AG09319 (cell line): ENCODE measurements at regions not wholly inside any gene's neighbourhood (a gene's known extent, or its start where the extent isn't known, plus 50 kb on each side); places are given as distances from the start of the nearest gene placed in this dataset.

Experiments
- DNase-seq: peaks from one replicate; pipeline ENCODE4 v3.0.0-alpha.2; 2010; ENCODE audit warnings: low read depth; ENCODE audit errors: extremely low read depth
- TF ChIP-seq, protein P1 (sequence below): IDR thresholded peaks from 2 replicates; pipeline ENCODE4 v1.5.1; 2011; ENCODE audit warnings: low read depth, mild to moderate bottlenecking, inconsistent platforms, low read length, moderate library complexity

DNA sequence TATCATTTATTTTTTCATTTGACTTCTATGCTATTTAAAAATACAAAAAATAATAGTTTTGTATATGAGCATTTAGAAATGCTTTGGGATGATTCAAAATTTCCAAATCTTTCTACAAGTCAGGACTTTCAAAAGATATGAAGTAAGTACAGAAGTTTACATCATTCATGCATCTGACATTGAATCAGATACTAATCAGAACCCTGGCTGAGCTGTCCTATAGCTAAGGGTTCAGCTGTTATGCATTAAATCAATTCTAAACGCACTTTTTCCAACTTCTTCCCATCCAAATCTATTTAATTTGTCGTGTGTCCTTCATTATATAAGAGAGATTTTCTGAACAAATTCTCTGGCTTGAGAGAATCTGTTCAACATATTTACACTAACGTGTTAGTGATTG is 779.4 kb downstream of the LTN1 start:
- TF ChIP-seq, protein P1, sequence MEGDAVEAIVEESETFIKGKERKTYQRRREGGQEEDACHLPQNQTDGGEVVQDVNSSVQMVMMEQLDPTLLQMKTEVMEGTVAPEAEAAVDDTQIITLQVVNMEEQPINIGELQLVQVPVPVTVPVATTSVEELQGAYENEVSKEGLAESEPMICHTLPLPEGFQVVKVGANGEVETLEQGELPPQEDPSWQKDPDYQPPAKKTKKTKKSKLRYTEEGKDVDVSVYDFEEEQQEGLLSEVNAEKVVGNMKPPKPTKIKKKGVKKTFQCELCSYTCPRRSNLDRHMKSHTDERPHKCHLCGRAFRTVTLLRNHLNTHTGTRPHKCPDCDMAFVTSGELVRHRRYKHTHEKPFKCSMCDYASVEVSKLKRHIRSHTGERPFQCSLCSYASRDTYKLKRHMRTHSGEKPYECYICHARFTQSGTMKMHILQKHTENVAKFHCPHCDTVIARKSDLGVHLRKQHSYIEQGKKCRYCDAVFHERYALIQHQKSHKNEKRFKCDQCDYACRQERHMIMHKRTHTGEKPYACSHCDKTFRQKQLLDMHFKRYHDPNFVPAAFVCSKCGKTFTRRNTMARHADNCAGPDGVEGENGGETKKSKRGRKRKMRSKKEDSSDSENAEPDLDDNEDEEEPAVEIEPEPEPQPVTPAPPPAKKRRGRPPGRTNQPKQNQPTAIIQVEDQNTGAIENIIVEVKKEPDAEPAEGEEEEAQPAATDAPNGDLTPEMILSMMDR = no peak
- DNase-seq = no peak

DNA sequence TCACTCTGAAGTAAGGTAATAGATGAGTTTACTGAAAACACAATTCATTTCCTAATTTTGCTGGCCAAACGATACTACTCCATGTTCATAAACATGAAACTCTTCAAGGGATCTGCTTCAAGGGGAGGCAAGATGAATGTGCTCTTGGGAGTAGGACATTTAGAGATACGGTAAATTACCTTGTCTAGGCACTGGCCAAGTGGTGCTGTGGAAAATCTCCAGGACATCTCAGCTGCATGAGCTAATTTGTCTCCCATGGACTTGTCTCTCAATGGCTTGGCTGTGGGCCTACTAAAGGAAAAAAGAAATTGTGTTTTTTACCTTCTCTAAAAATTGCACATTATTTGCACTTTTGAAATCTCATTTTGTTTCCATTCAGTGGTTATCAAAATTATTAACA is 780.6 kb downstream of the LTN1 start:
- DNase-seq = no peak
- TF ChIP-seq, protein P1 = no peak

GRCh38 chr21:28207436-28208173 is 785.1 kb downstream of the LTN1 start:
- peak; percentile 66 for DNase-seq
- TF ChIP-seq, protein P1 = no peak

GRCh38 chr21:28200726-28201125 is 792.0 kb downstream of the LTN1 start:
- TF ChIP-seq, protein P1 = no peak
- DNase-seq = no peak

GRCh38 chr21:28196981-28197380 is 795.7 kb downstream of the LTN1 start:
- DNase-seq = no peak

DNA sequence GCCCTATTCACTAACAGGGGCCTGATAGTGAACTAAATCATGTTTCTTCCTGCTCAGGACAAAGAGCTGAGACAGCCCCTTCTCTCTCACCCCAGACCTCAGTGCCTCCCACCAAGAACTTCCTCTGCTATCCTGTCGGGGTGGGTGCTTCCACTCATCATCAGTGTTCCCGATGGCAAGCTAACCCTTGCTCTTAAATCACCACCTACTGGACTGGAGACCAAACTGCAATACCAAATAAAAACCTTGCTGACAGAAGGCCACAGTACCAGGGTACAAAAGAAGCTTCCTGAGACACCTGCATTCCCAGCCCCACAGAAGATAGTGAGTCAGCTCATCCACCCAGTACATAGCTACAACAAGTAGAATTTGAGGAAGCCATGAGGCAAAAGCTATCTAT is 799.5 kb downstream of the LTN1 start:
- DNase-seq = no peak
- TF ChIP-seq, protein P1 = no peak

More at GRCh38 chr21:28196981-28197380, 795.7 kb downstream of the LTN1 start:
- TF ChIP-seq, protein P1 = no peak

DNA sequence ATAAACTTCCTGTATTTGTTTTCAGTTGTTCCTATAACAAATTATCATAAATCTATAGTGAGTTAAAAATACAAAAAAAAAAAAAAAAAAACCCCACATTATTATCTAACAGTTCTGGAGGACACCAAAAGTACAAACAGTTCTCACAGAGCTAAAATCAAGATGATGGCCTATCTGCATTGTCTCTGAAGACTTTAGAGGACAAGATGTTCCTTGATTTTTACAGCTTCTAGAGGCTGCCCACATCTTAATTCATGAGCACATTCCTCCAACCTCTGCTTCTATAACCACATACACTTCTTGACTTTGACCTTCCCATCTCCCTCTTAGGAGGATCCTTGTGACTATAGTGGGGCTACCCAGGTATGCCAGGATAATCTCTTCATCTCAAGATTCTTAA is 806.1 kb downstream of the LTN1 start:
- TF ChIP-seq, protein P1 = no peak
- no peak for DNase-seq
